Erythroblast (primary cell): ENCODE measurements at regions not wholly inside any gene's neighbourhood (a gene's known extent, or its start where the extent isn't known, plus 50 kb on each side); places are given as distances from the start of the nearest gene placed in this dataset.

ENCODE experiments used
- GATA1 ChIP-seq: IDR thresholded peaks from 2 replicates; pipeline ENCODE4 v1.6.1; 2011; ENCODE audit warnings: low read depth, mild to moderate bottlenecking, control low read depth, low read length, moderate library complexity
- POLR2A ChIP-seq: IDR thresholded peaks from 2 replicates; pipeline ENCODE4 v1.6.1; 2011; ENCODE audit warnings: mild to moderate bottlenecking, low read length

DNA sequence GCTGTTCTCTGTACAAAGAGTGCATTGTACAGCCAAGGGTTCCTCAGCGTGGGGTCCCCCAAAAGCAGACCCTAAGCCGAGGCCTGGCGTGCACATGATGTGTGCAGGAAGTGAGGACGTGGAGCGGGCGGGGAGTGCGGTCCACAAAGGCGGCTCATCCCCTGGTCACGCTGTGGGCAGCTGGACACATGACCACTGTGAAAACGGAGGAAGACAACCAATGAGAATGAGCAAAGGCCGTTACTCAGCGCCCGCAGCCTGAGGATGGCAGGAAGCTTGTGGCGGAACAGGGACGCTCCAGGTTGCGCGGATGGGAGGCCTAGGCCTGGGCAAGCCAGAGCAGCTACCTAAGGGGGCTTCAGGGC lies 1263.7 kb downstream of the BRD1 start:
- TF ChIP-seq POLR2A (no peak), GATA1 (no peak)
